HT1080 (cell line): ENCODE measurements at regions not wholly inside any gene's neighbourhood (a gene's known extent, or its start where the extent isn't known, plus 50 kb on each side); places are given as distances from the start of the nearest gene placed in this dataset.
A peak's percentile ranks its signal among the peaks of the same experiment; 100 is the strongest.
"Not testable (repeated sequence)": the region's sequence is repeated elsewhere in the genome, so short reads cannot be mapped to it uniquely, and the experiment has no call there.

ENCODE experiments used
- DNase-seq: peaks from one replicate; pipeline ENCODE4 v3.0.0-alpha.2; 2015; ENCODE audit warnings: low read depth

- no peak for DNase-seq
These were observed 122.2 kb upstream of the SP4 start for GRCh38 chr7:21305455-21306235.

GRCh38 chr7:21314954-21315353 is 112.9 kb upstream of the SP4 start:
- no peak for DNase-seq

- no peak for DNase-seq
These were observed 109.6 kb upstream of the SP4 start for GRCh38 chr7:21317966-21318915.

- DNase-seq = no peak
These were observed 109.0 kb upstream of the SP4 start for GRCh38 chr7:21318916-21319270.

GRCh38 chr7:21326241-21326640 is 101.6 kb upstream of the SP4 start:
- DNase-seq = no peak

GRCh38 chr7:21326921-21327320 is 101.0 kb upstream of the SP4 start:
- DNase-seq = no peak

GRCh38 chr7:21327422-21328409 is 100.2 kb upstream of the SP4 start:
- peak; percentile 45 for DNase-seq

GRCh38 chr7:21330462-21331178 is 97.3 kb upstream of the SP4 start:
- no peak for DNase-seq

GRCh38 chr7:21334906-21335305 is 93.0 kb upstream of the SP4 start:
- DNase-seq = no peak

- DNase-seq = no peak
These were observed 91.1 kb upstream of the SP4 start for GRCh38 chr7:21336743-21337142.

GRCh38 chr7:21338728-21339164 is 89.1 kb upstream of the SP4 start:
- DNase-seq = peak; percentile 21

GRCh38 chr7:21344900-21345299 is 83.0 kb upstream of the SP4 start:
- not testable (repeated sequence) for DNase-seq

GRCh38 chr7:21345361-21345760 is 82.5 kb upstream of the SP4 start:
- DNase-seq = no peak

GRCh38 chr7:21346297-21346696 is 81.6 kb upstream of the SP4 start:
- no peak for DNase-seq

GRCh38 chr7:21352540-21353387 is 75.1 kb upstream of the SP4 start:
- DNase-seq = no peak

- no peak for DNase-seq
These were observed 74.5 kb upstream of the SP4 start for GRCh38 chr7:21353388-21353780.

GRCh38 chr7:21354284-21354683 is 73.6 kb upstream of the SP4 start:
- DNase-seq = no peak

- DNase-seq = no peak
These were observed 72.4 kb upstream of the SP4 start for GRCh38 chr7:21355406-21355874.

- DNase-seq = no peak
These were observed 71.3 kb upstream of the SP4 start for GRCh38 chr7:21356616-21357015.
